ENCODE measurements at regions not wholly inside any gene's neighbourhood (a gene's known extent, or its start where the extent isn't known, plus 50 kb on each side); places are given as distances from the start of the nearest gene placed in this dataset.

GRCh38 chr4:162761965-162762364, 404.7 kb downstream of the NAF1 start:
- TF ChIP-seq EZH2 (IDR thresholded peaks at IDR 0.05; ENCODE audit: low read length, missing control alignments), result no peak
- TF ChIP-seq, protein P1, sequence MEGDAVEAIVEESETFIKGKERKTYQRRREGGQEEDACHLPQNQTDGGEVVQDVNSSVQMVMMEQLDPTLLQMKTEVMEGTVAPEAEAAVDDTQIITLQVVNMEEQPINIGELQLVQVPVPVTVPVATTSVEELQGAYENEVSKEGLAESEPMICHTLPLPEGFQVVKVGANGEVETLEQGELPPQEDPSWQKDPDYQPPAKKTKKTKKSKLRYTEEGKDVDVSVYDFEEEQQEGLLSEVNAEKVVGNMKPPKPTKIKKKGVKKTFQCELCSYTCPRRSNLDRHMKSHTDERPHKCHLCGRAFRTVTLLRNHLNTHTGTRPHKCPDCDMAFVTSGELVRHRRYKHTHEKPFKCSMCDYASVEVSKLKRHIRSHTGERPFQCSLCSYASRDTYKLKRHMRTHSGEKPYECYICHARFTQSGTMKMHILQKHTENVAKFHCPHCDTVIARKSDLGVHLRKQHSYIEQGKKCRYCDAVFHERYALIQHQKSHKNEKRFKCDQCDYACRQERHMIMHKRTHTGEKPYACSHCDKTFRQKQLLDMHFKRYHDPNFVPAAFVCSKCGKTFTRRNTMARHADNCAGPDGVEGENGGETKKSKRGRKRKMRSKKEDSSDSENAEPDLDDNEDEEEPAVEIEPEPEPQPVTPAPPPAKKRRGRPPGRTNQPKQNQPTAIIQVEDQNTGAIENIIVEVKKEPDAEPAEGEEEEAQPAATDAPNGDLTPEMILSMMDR (conservative IDR thresholded peaks at IDR 0.05 in 1 of 2, IDR thresholded peaks at IDR 0.05 in 1 of 2; ENCODE audit: low read depth in 1 of 2, low read length in 2 of 2), result no peak
